ENCODE measurements at regions not wholly inside any gene's neighbourhood (a gene's known extent, or its start where the extent isn't known, plus 50 kb on each side); places are given as distances from the start of the nearest gene placed in this dataset.

DNA sequence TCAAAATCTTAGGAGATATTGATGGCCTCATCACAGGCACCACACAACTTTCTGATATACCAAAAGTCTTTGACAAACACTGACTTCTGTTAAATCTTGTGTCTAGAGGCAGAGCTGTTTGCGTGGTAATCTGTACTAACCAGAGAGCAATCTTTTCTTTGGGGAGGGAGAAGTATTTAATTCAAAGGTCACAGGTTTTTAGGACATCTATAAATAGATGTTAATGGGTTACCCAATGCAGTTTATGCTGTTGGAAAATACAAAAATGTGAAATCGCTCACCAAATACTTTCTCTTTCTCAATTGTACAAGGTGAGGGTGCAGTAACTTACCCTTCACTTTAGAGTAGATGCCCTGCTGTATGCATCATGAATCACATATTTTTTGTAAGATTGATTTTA is 510.5 kb downstream of the NSUN3 start:
- TF ChIP-seq, protein P1, sequence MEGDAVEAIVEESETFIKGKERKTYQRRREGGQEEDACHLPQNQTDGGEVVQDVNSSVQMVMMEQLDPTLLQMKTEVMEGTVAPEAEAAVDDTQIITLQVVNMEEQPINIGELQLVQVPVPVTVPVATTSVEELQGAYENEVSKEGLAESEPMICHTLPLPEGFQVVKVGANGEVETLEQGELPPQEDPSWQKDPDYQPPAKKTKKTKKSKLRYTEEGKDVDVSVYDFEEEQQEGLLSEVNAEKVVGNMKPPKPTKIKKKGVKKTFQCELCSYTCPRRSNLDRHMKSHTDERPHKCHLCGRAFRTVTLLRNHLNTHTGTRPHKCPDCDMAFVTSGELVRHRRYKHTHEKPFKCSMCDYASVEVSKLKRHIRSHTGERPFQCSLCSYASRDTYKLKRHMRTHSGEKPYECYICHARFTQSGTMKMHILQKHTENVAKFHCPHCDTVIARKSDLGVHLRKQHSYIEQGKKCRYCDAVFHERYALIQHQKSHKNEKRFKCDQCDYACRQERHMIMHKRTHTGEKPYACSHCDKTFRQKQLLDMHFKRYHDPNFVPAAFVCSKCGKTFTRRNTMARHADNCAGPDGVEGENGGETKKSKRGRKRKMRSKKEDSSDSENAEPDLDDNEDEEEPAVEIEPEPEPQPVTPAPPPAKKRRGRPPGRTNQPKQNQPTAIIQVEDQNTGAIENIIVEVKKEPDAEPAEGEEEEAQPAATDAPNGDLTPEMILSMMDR (IDR thresholded peaks at IDR 0.05): no peak
- TF ChIP-seq EZH2 (IDR thresholded peaks at IDR 0.05) (no peak), EZH2phosphoT487 (IDR thresholded peaks at IDR 0.05) (no peak)

Measured in neural progenitor cell (in vitro differentiated cells).